Pancreas (tissue), 10 donors: ENCODE measurements at regions not wholly inside any gene's neighbourhood (a gene's known extent, or its start where the extent isn't known, plus 50 kb on each side); places are given as distances from the start of the nearest gene placed in this dataset.

ENCODE experiments used
- ATAC-seq, 4 donors: fragments of 200-7000 bp; cut with Tn5 transposase; one replicate each; pipeline versions ENCODE4 v1.8.0 to v1.9.1; 2020; ENCODE audit warnings: mild to moderate bottlenecking in 4 of 4, moderate library complexity in 4 of 4
- DNase-seq, 6 donors: peaks; one replicate each; pipeline ENCODE4 v3.0.0-alpha.2; 2020
- FAIRE-seq: peaks from 2 replicates; lab custom pipeline; 2012; peaks lifted over from hg19 to GRCh38; lab: Jason Lieb, UNC
- H3K27ac ChIP-seq, 4 donors: fragments of 200-600 bp; sonication (generic); 1 replicate in 3 of 4; 2 replicates in 1 of 4; pipeline versions ENCODE4 v1.5.0 to v1.8.0; 2020
- H3K27me3 ChIP-seq, 4 donors: fragments of 200-600 bp; one replicate each; pipeline ENCODE4 v1.8.0; 2021
- H3K36me3 ChIP-seq, 3 donors: fragments of 200-600 bp; sonication (generic) in 1 of 3; one replicate each; pipeline versions ENCODE4 v1.5.0 to v1.8.0; 2020 to 2021
- H3K4me1 ChIP-seq, 3 donors: fragments of 200-600 bp; one replicate each; pipeline ENCODE4 v1.8.0; 2021
- H3K4me3 ChIP-seq, 4 donors: fragments of 200-600 bp; sonication (generic) in 2 of 4; one replicate each; pipeline versions ENCODE4 v1.5.0 to v1.8.0; 2020 to 2021
- H3K9me3 ChIP-seq, 4 donors: fragments of 200-600 bp; one replicate each; pipeline ENCODE4 v1.8.0; 2021
- CTCF ChIP-seq, 4 donors: fragments of 200-600 bp; sonication (generic) in 3 of 4; IDR thresholded peaks; one replicate each; pipeline versions ENCODE4 v1.5.0 to v1.8.0; 2021; ENCODE audit warnings: antibody characterized with exemption in 4 of 4
- WGBS, 2 donors: extraction: QIAGEN DNeasy Blood & Tissue Kit; methylation state at CpG; one replicate each; pipeline ENCODE4 v1.1.7; 2013; 5-methylcytosine and 5-hydroxymethylcytosine counted together
- intact Hi-C, 3 donors: fragments of 100-400 bp; cut with DNase I; formaldehyde crosslinking; loops; one replicate each; pipeline versions ENCODE4 v1.11.1 to v1.14.2; 2022
- donor health status: healthy with polysubstance abuse.
- donor health status: DM: no; HTN: no; CAD: no; lungs with moderate emphysema.
- donor health status: DM: no; HTN: no; CAD: no.
- donor health status: control.
- donor health status: control.
- donor health status: Bipolar disorder and iron deficiency.
- donor health status: DM: yes; HTN: yes; CAD: no.
- donor health status: DM: no; HTN: no; CAD: no.
- donor health status: DM: no; HTN: no; CAD: no.
- donor health status: DM: yes; HTN: yes; CAD: no.

- Histone ChIP-seq H3K4me3 (no peak overlapping the region), H3K27me3 (peaks cover 0 to 7% (median 0%) of the 10 kb centered on the region in 4 donors), H3K27ac (no peak overlapping the region), H3K4me1 (no peaks in the 10 kb centered on the region), H3K36me3 (no peaks in the 10 kb centered on the region), H3K9me3 (no peaks in the 10 kb centered on the region)
- no peak for ATAC-seq
- intact Hi-C loops = no loop called here
- DNase-seq = no peak
- no peak for TF ChIP-seq CTCF (IDR thresholded peaks at IDR 0.05)
- no peak for FAIRE-seq
- WGBS, 2 donors = 26 to 36% methylated on average over 3 of the region's 3 CpGs
Observed at GRCh38 chr22:47990481-47990880, 1228.0 kb downstream of the TBC1D22A start.

DNA sequence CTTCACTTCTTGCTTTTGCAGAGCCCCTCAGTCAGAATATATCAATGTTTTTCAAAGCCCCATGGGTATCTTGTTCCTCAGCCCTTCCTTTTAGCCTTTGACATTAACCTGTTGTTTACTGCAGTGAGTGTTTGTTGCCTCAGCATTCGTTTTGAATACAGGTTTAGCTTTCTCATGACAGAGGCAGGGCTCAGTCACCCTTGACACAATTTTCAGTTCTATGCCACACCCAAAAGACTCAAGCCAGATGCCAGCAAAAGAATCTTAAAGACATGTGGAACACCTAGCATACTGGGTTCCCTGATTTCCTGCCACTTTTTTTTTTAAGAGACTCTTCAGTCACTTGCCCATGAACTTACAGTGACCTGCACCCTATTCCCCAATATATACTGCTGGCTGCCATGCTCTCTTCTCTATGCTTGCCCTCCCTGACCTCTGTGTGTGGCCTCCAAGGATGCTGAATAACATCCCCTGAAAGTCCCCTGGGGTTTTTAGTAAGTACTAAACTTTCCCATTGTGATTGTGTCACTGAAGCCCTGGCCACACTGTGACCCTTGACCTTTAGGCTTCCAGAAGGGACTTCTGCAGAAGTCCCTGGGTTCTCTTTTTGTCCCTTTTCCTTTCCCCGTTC, 1225.5 kb downstream of the TBC1D22A start:
- intact Hi-C loops = no loop called here
- Histone ChIP-seq H3K27ac (no peak overlapping the region), H3K9me3 (no peaks in the 10 kb centered on the region), H3K4me3 (no peak overlapping the region), H3K27me3 (peaks cover 0 to 7% (median 0%) of the 10 kb centered on the region in 4 donors), H3K4me1 (no peaks in the 10 kb centered on the region), H3K36me3 (no peaks in the 10 kb centered on the region)
- TF ChIP-seq CTCF (IDR thresholded peaks at IDR 0.05) = no peak
- ATAC-seq (no peak), DNase-seq (no peak), FAIRE-seq (no peak)
- 29% methylated on average over 2 of the region's 2 CpGs for WGBS, 2 donors

DNA sequence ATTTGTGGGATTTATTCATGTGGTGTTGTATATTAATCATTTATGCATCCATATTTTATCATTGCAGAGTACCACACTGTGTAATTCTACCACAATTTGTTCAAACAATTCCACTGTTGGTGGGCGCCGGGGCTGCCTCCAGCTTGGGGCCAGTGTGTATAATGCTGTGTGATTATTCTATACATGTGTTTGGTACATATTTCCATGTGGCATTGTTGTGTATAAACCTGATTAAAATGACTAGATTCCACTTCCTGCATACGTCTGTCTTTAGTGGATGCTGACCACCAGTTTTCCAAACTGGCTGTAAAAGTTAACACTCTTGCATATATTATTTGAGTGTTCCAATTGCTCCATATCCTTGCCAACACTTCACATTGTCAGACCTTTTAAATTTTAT, 1213.8 kb downstream of the TBC1D22A start:
- no peak overlapping the region for H3K4me3 ChIP-seq
- no peak for ATAC-seq
- intact Hi-C loops = no loop called here
- H3K4me1 ChIP-seq = no peaks in the 10 kb centered on the region
- H3K27ac ChIP-seq = no peak overlapping the region
- H3K36me3 ChIP-seq = no peaks in the 10 kb centered on the region
- no peak for FAIRE-seq
- no peak for TF ChIP-seq CTCF (IDR thresholded peaks at IDR 0.05)
- no peak for DNase-seq
- 54 to 65% methylated on average over 3 of the region's 3 CpGs for WGBS, 2 donors
- H3K27me3 ChIP-seq = peaks cover 0 to 3% (median 0%) of the 10 kb centered on the region in 4 donors
- H3K9me3 ChIP-seq = no peaks in the 10 kb centered on the region

DNA sequence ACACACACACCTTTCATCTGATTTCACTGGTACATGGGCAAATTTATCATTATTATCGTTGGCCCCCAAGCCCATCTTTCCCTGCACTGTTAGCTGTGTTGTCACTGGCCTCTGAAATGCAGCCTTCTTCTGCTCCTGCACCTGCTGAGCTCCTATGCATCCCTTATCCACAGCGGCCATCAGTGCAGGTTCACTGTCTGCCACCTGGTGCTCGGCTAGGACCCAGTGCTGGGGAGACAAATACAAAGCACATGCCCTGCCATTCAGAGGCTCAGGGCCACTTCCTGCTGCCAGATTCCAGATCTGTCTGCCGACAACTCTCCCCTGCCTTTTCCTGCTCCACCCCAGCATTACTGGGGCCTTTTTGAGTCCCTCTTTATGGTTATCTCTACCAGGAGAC, 1205.4 kb downstream of the TBC1D22A start:
- no peak overlapping the region for H3K27ac ChIP-seq
- ATAC-seq (no peak), FAIRE-seq (no peak), DNase-seq (no peak)
- H3K36me3 ChIP-seq = no peaks in the 10 kb centered on the region
- 52 to 55% methylated on average over 4 of the region's 4 CpGs for WGBS, 2 donors
- no peaks in the 10 kb centered on the region for H3K4me1 ChIP-seq
- no peaks in the 10 kb centered on the region for H3K9me3 ChIP-seq
- intact Hi-C loops = no loop called here
- H3K27me3 ChIP-seq = no peaks in the 10 kb centered on the region
- TF ChIP-seq CTCF (IDR thresholded peaks at IDR 0.05) = no peak
- no peak overlapping the region for H3K4me3 ChIP-seq

DNA sequence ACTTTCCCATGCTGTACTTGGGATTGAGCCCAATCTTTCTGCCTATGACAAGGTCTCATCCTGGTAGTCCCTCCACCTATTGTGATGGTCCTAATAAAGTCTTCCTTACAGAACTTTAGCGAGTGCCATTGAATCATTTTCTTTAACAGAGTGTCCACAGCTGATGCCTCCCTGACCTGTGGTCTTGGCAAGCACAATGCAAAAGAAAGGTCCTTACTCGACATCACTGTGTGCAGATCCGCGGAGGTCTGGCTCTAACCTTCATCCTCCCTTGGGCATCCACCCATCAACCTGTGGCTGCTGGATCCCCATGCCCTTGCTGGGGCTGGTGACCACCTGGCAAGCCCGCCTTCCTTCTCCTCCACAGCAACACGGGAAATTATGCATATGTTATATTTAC, 1203.9 kb downstream of the TBC1D22A start:
- Histone ChIP-seq H3K4me1 (no peaks in the 10 kb centered on the region), H3K9me3 (no peaks in the 10 kb centered on the region), H3K27ac (no peak overlapping the region), H3K36me3 (no peaks in the 10 kb centered on the region), H3K27me3 (peaks cover 0 to 2% (median 0%) of the 10 kb centered on the region in 4 donors), H3K4me3 (no peak overlapping the region)
- TF ChIP-seq CTCF (IDR thresholded peaks at IDR 0.05) = no peak
- ATAC-seq (no peak), DNase-seq (no peak), FAIRE-seq (no peak)
- intact Hi-C loops = no loop called here
- 60 to 79% methylated on average over 6 of the region's 6 CpGs for WGBS, 2 donors
